Activated CD4-positive, alpha-beta T cell treated with anti-CD3 and anti-CD28 coated beads for 36 hours (primary cell): ENCODE measurements at regions not wholly inside any gene's neighbourhood (a gene's known extent, or its start where the extent isn't known, plus 50 kb on each side); places are given as distances from the start of the nearest gene placed in this dataset.
"Not testable (repeated sequence)": the region's sequence is repeated elsewhere in the genome, so short reads cannot be mapped to it uniquely, and the experiment has no call there.

ENCODE experiments used
- ATAC-seq: fragments of 200-7000 bp; cut with Tn5 transposase; one replicate; pipeline ENCODE4 v1.10.0; 2021; ENCODE audit warnings: mild to moderate bottlenecking, moderate library complexity
- CTCF ChIA-PET: fragments of 350-600 bp; sonication (Branson Sonifier 250); formaldehyde crosslinking; loops from one replicate; lab custom pipeline; 2021; ENCODE audit warnings: antibody characterized with exemption; lab: Charles Lee
- POLR2A ChIA-PET: fragments of 350-600 bp; sonication (Branson Sonifier 250); formaldehyde crosslinking; loops from one replicate; lab custom pipeline; 2021; ENCODE audit warnings: antibody characterized with exemption, inconsistent platforms; lab: Charles Lee
- DNase-seq: peaks from one replicate; pipeline ENCODE4 v3.0.0-alpha.2; 2020
- H3K27ac Mint-ChIP-seq: one replicate; pipeline ENCODE4 v1.8.0; 2021; ENCODE audit warnings: mixed read lengths
- H3K27me3 Mint-ChIP-seq: one replicate; pipeline ENCODE4 v1.8.0; 2021; ENCODE audit warnings: mixed read lengths
- H3K36me3 Mint-ChIP-seq: one replicate; pipeline ENCODE4 v1.8.0; 2021; ENCODE audit warnings: low read depth, mixed read lengths
- H3K4me1 Mint-ChIP-seq: one replicate; pipeline ENCODE4 v1.8.0; 2021; ENCODE audit warnings: mixed read lengths
- H3K4me3 Mint-ChIP-seq: one replicate; pipeline ENCODE4 v1.8.0; 2021; ENCODE audit warnings: mild to moderate bottlenecking, moderate library complexity, mixed read lengths
- H3K9me3 Mint-ChIP-seq: one replicate; pipeline ENCODE4 v1.8.0; 2021; ENCODE audit warnings: low read depth, mixed read lengths
- intact Hi-C, 2 experiments: fragments of 100-400 bp; cut with DNase I in 1 of 2; cut with micrococcal nuclease in 1 of 2; formaldehyde crosslinking; loops; one replicate each; pipeline versions ENCODE4 v1.14.2 to v1.15.1; 2022 to 2024; cut with DNase I, micrococcal nuclease

GRCh38 chrX:35499071-35499862 lies 298.9 kb upstream of the MAGEB16 start:
- Mint-ChIP-seq H3K36me3 (no peaks in the 10 kb centered on the region), H3K4me1 (no peaks in the 10 kb centered on the region), H3K27me3 (no peaks in the 10 kb centered on the region), H3K4me3 (no peak overlapping the region), H3K27ac (no peak overlapping the region), H3K9me3 (peaks cover 2% of the 10 kb centered on the region)
- ATAC-seq (no peak), DNase-seq (no peak)
- POLR2A ChIA-PET, result no interaction called here
- CTCF ChIA-PET, result no interaction called here
- intact Hi-C loops, result no loop called here

- no peaks in the 10 kb centered on the region for H3K4me1 Mint-ChIP-seq
- ChIA-PET CTCF (no interaction called here), POLR2A (no interaction called here)
- H3K4me3 Mint-ChIP-seq, result no peak overlapping the region
- intact Hi-C loops, result no loop called here
- H3K9me3 Mint-ChIP-seq, result no peaks in the 10 kb centered on the region
- no peak for DNase-seq
- no peak for ATAC-seq
- H3K36me3 Mint-ChIP-seq, result no peaks in the 10 kb centered on the region
- H3K27me3 Mint-ChIP-seq, result no peaks in the 10 kb centered on the region
- no peak overlapping the region for H3K27ac Mint-ChIP-seq
Observed at GRCh38 chrX:35507701-35508100, 290.4 kb upstream of the MAGEB16 start.

GRCh38 chrX:35548003-35548402 lies 250.1 kb upstream of the MAGEB16 start:
- H3K4me3 Mint-ChIP-seq, H3K27ac Mint-ChIP-seq, H3K9me3 Mint-ChIP-seq, CTCF ChIA-PET, DNase-seq, POLR2A ChIA-PET, H3K27me3 Mint-ChIP-seq, ATAC-seq, intact Hi-C loops, H3K4me1 Mint-ChIP-seq, H3K36me3 Mint-ChIP-seq: not testable (repeated sequence)

GRCh38 chrX:35557916-35558315 lies 240.2 kb upstream of the MAGEB16 start:
- ChIA-PET POLR2A (no interaction called here), CTCF (interaction anchor here (0.6 kb wide), 1 partner anchor 349 kb away, joined by 3 read pairs; no protein-coding TSS in a partner anchor)
- H3K4me1 Mint-ChIP-seq, result no peaks in the 10 kb centered on the region
- no peak overlapping the region for H3K4me3 Mint-ChIP-seq
- ATAC-seq, result no peak
- H3K36me3 Mint-ChIP-seq, result no peaks in the 10 kb centered on the region
- no peaks in the 10 kb centered on the region for H3K27me3 Mint-ChIP-seq
- no peak for DNase-seq
- H3K27ac Mint-ChIP-seq, result no peak overlapping the region
- H3K9me3 Mint-ChIP-seq, result no peaks in the 10 kb centered on the region
- intact Hi-C loops, result no loop called here

GRCh38 chrX:35561985-35562384 lies 236.2 kb upstream of the MAGEB16 start:
- Mint-ChIP-seq H3K36me3 (no peaks in the 10 kb centered on the region), H3K9me3 (no peaks in the 10 kb centered on the region), H3K4me3 (no peak overlapping the region), H3K4me1 (no peaks in the 10 kb centered on the region), H3K27me3 (no peaks in the 10 kb centered on the region), H3K27ac (no peak overlapping the region)
- no peak for ATAC-seq
- CTCF ChIA-PET, result no interaction called here
- POLR2A ChIA-PET, result no interaction called here
- DNase-seq, result no peak
- intact Hi-C loops, result no loop called here

- DNase-seq (no peak), ATAC-seq (no peak)
- H3K27me3 Mint-ChIP-seq, result no peaks in the 10 kb centered on the region
- ChIA-PET POLR2A (no interaction called here), CTCF (no interaction called here)
- H3K27ac Mint-ChIP-seq, result no peak overlapping the region
- H3K36me3 Mint-ChIP-seq, result no peaks in the 10 kb centered on the region
- intact Hi-C loops, result no loop called here
- no peaks in the 10 kb centered on the region for H3K9me3 Mint-ChIP-seq
- no peaks in the 10 kb centered on the region for H3K4me1 Mint-ChIP-seq
- H3K4me3 Mint-ChIP-seq, result no peak overlapping the region
Observed at GRCh38 chrX:35562395-35562794, 235.7 kb upstream of the MAGEB16 start.

GRCh38 chrX:35590210-35590609 lies 207.9 kb upstream of the MAGEB16 start:
- DNase-seq (no peak), ATAC-seq (no peak)
- Mint-ChIP-seq H3K27ac (no peak overlapping the region), H3K9me3 (no peaks in the 10 kb centered on the region), H3K36me3 (no peaks in the 10 kb centered on the region), H3K27me3 (no peaks in the 10 kb centered on the region), H3K4me1 (no peaks in the 10 kb centered on the region), H3K4me3 (no peak overlapping the region)
- POLR2A ChIA-PET, result no interaction called here
- intact Hi-C loops, result no loop called here
- CTCF ChIA-PET, result no interaction called here

GRCh38 chrX:35611562-35611961 lies 186.6 kb upstream of the MAGEB16 start:
- ATAC-seq, result not testable (repeated sequence)

GRCh38 chrX:35617836-35618235 lies 180.3 kb upstream of the MAGEB16 start:
- intact Hi-C loops, result no loop called here
- Mint-ChIP-seq H3K36me3 (no peaks in the 10 kb centered on the region), H3K4me3 (no peak overlapping the region), H3K27ac (no peak overlapping the region), H3K27me3 (no peaks in the 10 kb centered on the region), H3K9me3 (peaks cover 4% of the 10 kb centered on the region), H3K4me1 (no peaks in the 10 kb centered on the region)
- ATAC-seq (no peak), DNase-seq (no peak)
- ChIA-PET CTCF (no interaction called here), POLR2A (no interaction called here)

More at GRCh38 chrX:35611562-35611961, 186.6 kb upstream of the MAGEB16 start:
- DNase-seq, CTCF ChIA-PET, H3K36me3 Mint-ChIP-seq, H3K4me3 Mint-ChIP-seq, H3K27me3 Mint-ChIP-seq, POLR2A ChIA-PET, H3K4me1 Mint-ChIP-seq, H3K9me3 Mint-ChIP-seq, intact Hi-C loops, H3K27ac Mint-ChIP-seq: not testable (repeated sequence)

GRCh38 chrX:35622040-35622439 lies 176.1 kb upstream of the MAGEB16 start:
- Mint-ChIP-seq H3K27me3 (no peaks in the 10 kb centered on the region), H3K9me3 (peaks cover 4% of the 10 kb centered on the region), H3K4me1 (no peaks in the 10 kb centered on the region), H3K4me3 (no peak overlapping the region), H3K36me3 (no peaks in the 10 kb centered on the region), H3K27ac (no peak overlapping the region)
- POLR2A ChIA-PET, result no interaction called here
- CTCF ChIA-PET, result no interaction called here
- ATAC-seq (no peak), DNase-seq (no peak)
- intact Hi-C loops, result no loop called here

GRCh38 chrX:35622601-35623000 lies 175.5 kb upstream of the MAGEB16 start:
- H3K9me3 Mint-ChIP-seq, result peaks cover 4% of the 10 kb centered on the region
- POLR2A ChIA-PET, result no interaction called here
- H3K27me3 Mint-ChIP-seq, result no peaks in the 10 kb centered on the region
- CTCF ChIA-PET, result no interaction called here
- no peak overlapping the region for H3K4me3 Mint-ChIP-seq
- ATAC-seq, result no peak
- no peaks in the 10 kb centered on the region for H3K36me3 Mint-ChIP-seq
- no peak overlapping the region for H3K27ac Mint-ChIP-seq
- no peaks in the 10 kb centered on the region for H3K4me1 Mint-ChIP-seq
- intact Hi-C loops, result no loop called here
- no peak for DNase-seq

GRCh38 chrX:35625714-35626113 lies 172.4 kb upstream of the MAGEB16 start:
- H3K27ac Mint-ChIP-seq, result no peak overlapping the region
- no peak for DNase-seq
- no peak for ATAC-seq
- H3K4me3 Mint-ChIP-seq, result no peak overlapping the region
- intact Hi-C loops, result no loop called here
- no peaks in the 10 kb centered on the region for H3K4me1 Mint-ChIP-seq
- peaks cover 4% of the 10 kb centered on the region for H3K9me3 Mint-ChIP-seq
- ChIA-PET POLR2A (no interaction called here), CTCF (no interaction called here)
- H3K36me3 Mint-ChIP-seq, result no peaks in the 10 kb centered on the region
- no peaks in the 10 kb centered on the region for H3K27me3 Mint-ChIP-seq
